Uterus (tissue), 2 donors: ENCODE measurements at regions not wholly inside any gene's neighbourhood (a gene's known extent, or its start where the extent isn't known, plus 50 kb on each side); places are given as distances from the start of the nearest gene placed in this dataset.

Experiments
- POLR2A ChIP-seq, 2 donors: fragments of 450-650 bp; IDR thresholded peaks; one replicate each; pipeline ENCODE4 v1.6.1; 2016; ENCODE audit warnings: antibody characterized with exemption in 2 of 2, mild to moderate bottlenecking in 1 of 2, moderate library complexity in 1 of 2
- TF ChIP-seq, protein P1 (sequence below), 4 experiments: fragments of 200-600 bp in 2 of 4; fragments of 450-650 bp in 2 of 4; sonication (generic) in 2 of 4; IDR thresholded peaks; one replicate each; pipeline ENCODE4 v1.5.1; 2016 to 2019; ENCODE audit warnings: antibody characterized with exemption in 4 of 4, mild to moderate bottlenecking in 2 of 4, moderate library complexity in 1 of 4

DNA sequence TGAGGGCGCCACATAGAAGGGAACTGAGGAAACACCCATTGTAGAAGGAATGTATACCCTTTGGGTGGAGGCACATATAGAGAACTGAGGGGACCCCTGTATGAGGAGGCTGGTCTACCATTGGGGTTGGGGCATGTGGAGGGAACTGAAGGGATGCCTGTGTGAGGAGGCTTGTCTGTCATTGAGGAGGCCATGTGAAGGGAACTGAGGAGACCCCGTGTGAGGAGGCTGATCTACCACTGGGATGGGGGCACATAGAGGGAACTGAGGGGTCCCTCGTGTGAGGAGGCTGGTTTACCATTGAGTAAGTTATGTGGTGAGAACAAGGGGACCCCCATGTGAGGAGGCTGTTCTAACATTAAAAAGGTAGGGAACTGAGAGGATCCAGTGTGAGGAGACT, 156.1 kb downstream of the FBLN2 start:
- TF ChIP-seq, protein P1, sequence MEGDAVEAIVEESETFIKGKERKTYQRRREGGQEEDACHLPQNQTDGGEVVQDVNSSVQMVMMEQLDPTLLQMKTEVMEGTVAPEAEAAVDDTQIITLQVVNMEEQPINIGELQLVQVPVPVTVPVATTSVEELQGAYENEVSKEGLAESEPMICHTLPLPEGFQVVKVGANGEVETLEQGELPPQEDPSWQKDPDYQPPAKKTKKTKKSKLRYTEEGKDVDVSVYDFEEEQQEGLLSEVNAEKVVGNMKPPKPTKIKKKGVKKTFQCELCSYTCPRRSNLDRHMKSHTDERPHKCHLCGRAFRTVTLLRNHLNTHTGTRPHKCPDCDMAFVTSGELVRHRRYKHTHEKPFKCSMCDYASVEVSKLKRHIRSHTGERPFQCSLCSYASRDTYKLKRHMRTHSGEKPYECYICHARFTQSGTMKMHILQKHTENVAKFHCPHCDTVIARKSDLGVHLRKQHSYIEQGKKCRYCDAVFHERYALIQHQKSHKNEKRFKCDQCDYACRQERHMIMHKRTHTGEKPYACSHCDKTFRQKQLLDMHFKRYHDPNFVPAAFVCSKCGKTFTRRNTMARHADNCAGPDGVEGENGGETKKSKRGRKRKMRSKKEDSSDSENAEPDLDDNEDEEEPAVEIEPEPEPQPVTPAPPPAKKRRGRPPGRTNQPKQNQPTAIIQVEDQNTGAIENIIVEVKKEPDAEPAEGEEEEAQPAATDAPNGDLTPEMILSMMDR (IDR thresholded peaks at IDR 0.05): no peak
- no peak for TF ChIP-seq POLR2A (IDR thresholded peaks at IDR 0.05)
